ENCODE measurements at regions not wholly inside any gene's neighbourhood (a gene's known extent, or its start where the extent isn't known, plus 50 kb on each side); places are given as distances from the start of the nearest gene placed in this dataset.

DNA sequence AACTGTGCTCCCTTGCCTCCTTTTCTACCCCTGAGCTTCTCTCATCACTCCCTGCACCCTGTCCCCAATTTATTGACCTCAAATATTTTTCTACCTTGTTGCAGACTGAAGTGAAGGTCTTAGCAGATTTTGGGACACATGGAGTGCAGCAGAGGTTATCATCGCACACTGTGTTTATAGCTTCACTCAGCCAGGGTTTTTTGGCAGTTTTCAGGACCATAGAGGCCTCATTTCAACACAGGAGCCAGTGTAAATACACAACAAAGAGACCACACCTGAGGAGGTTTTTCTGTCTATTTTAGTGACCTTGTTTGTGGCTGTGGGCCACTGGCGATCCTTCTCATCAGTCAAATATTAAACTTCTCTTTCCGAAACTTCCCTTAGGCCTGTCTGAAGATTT is 457.1 kb downstream of the SPRY1 start:
- no peak for DNase-seq (ENCODE audit: low read depth)
- no peaks in the 10 kb centered on the region for H3K36me3 ChIP-seq (ENCODE audit: control insufficient read depth, insufficient read depth, low read length)
- H3K27me3 ChIP-seq (ENCODE audit: control insufficient read depth, insufficient read depth, low read length), result no peaks in the 10 kb centered on the region
- H3K4me3 ChIP-seq (ENCODE audit: low read depth, low read length), result no peak overlapping the region
- TF ChIP-seq, protein P1, sequence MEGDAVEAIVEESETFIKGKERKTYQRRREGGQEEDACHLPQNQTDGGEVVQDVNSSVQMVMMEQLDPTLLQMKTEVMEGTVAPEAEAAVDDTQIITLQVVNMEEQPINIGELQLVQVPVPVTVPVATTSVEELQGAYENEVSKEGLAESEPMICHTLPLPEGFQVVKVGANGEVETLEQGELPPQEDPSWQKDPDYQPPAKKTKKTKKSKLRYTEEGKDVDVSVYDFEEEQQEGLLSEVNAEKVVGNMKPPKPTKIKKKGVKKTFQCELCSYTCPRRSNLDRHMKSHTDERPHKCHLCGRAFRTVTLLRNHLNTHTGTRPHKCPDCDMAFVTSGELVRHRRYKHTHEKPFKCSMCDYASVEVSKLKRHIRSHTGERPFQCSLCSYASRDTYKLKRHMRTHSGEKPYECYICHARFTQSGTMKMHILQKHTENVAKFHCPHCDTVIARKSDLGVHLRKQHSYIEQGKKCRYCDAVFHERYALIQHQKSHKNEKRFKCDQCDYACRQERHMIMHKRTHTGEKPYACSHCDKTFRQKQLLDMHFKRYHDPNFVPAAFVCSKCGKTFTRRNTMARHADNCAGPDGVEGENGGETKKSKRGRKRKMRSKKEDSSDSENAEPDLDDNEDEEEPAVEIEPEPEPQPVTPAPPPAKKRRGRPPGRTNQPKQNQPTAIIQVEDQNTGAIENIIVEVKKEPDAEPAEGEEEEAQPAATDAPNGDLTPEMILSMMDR (IDR thresholded peaks at IDR 0.05; ENCODE audit: insufficient read depth, low read length, poor library complexity, severe bottlenecking), result no peak

DNA sequence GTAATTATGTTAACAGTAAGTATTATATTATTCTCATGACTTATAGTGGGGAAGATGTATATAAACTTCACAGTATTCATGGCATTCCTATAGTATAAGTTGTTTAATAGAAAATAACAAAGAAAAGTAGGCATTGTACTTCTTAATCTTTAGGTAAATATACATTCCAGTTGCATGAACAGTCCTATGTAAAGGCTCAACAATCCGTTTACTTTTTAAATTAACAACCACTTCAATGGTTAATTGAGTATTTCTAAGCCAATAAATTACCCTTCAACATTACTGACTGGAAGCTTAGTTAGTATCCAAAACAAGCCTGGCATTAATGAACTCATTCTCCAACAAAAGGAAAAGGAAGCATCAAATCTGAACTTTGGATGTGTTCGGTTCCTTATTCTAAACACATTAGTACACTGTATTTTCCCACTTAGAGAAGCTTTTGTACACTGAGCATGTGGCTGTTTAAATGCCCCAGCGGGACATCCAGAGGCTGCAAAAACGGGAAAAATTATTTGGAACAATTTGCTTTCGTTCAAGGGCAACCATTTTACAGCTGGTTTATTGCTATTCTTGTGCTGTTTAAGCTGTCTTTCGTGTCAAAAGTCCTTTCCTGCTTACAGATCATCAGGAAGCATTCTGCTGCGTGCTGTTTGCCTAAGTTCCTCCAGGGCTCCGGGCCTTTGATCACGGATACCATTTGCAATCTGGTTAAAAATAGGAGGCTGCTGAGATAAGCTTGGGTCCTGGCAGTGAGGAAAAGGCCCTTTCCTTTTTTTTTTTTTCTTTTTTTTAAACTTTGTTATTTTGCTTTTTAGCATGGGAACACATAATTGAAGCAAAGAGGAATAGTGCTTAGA is 460.3 kb downstream of the SPRY1 start:
- H3K4me3 ChIP-seq (ENCODE audit: low read depth, low read length), result no peak overlapping the region

DNA sequence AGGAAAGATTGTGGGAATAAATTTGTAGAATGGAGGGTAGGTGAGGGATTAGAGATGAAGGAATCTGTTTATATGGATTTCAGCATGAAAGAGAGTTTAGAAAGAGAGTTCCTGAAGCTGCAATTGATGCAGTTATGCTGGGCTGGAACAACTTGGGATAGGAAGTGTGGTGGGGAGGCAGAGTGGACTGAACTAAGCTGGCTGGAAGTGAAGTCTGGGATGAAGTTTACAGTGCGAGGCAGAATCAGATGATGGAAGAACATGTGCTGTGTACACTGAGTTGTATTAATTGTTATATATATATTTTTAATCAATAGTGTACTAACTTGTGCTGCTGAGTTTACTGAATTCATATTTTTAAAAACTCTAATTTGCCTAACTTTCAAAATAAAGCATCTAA is 461.9 kb downstream of the SPRY1 start:
- TF ChIP-seq, protein P1 (IDR thresholded peaks at IDR 0.05; ENCODE audit: insufficient read depth, low read length, poor library complexity, severe bottlenecking), result no peak
- no peaks in the 10 kb centered on the region for H3K27me3 ChIP-seq (ENCODE audit: control insufficient read depth, insufficient read depth, low read length)

More for the DNA sequence above, 460.3 kb downstream of the SPRY1 start:
- H3K36me3 ChIP-seq (ENCODE audit: control insufficient read depth, insufficient read depth, low read length), result no peaks in the 10 kb centered on the region
- TF ChIP-seq, protein P1 (IDR thresholded peaks at IDR 0.05; ENCODE audit: insufficient read depth, low read length, poor library complexity, severe bottlenecking), result no peak
- no peak for DNase-seq (ENCODE audit: low read depth)
- no peaks in the 10 kb centered on the region for H3K27me3 ChIP-seq (ENCODE audit: control insufficient read depth, insufficient read depth, low read length)

DNA sequence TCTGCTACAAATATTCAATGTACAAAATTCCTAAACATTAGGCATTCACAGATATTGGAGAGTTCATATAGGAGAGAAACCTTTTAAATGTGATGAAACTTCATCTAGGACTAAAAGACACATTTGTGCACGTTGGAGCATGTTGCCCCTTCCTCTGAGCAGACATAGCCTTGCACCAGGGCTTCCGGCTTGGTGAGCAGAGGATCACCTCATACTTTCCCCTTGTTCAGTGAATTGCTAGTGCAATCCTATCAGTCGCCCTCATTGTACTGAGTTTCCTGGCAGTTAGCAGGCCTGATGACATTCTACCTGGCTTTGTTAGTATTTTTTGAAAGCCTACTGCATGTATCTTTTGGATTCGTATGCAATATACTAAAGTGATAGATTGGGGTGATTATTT is 466.2 kb downstream of the SPRY1 start:
- no peak for DNase-seq (ENCODE audit: low read depth)
- H3K36me3 ChIP-seq (ENCODE audit: control insufficient read depth, insufficient read depth, low read length), result no peaks in the 10 kb centered on the region
- H3K4me3 ChIP-seq (ENCODE audit: low read depth, low read length), result no peak overlapping the region
- TF ChIP-seq, protein P1 (IDR thresholded peaks at IDR 0.05; ENCODE audit: insufficient read depth, low read length, poor library complexity, severe bottlenecking), result no peak
- H3K27me3 ChIP-seq (ENCODE audit: control insufficient read depth, insufficient read depth, low read length), result no peaks in the 10 kb centered on the region

More for the DNA sequence above, 461.9 kb downstream of the SPRY1 start:
- H3K4me3 ChIP-seq (ENCODE audit: low read depth, low read length), result no peak overlapping the region
- no peaks in the 10 kb centered on the region for H3K36me3 ChIP-seq (ENCODE audit: control insufficient read depth, insufficient read depth, low read length)
- no peak for DNase-seq (ENCODE audit: low read depth)

DNA sequence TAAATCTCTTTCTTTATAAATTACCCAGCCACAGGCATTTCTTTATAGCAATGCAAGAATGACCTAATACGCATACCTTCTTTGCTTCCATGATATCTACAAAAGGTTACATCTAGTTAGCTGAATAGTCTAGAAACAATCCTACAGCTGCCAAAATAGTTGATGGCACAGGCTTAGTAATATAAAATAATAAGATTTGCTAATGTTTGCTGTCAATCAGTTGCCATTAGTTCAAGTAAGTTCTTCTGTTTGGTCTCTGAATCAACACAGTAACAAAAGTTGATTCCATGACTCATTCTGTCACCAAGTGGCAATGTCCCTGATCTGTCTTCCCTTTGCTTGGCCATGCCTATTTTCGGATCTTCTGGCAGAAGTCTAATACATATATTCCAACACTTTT is 470.2 kb downstream of the SPRY1 start:
- Histone ChIP-seq H3K27me3 (ENCODE audit: control insufficient read depth, insufficient read depth, low read length) (no peaks in the 10 kb centered on the region), H3K36me3 (ENCODE audit: control insufficient read depth, insufficient read depth, low read length) (no peaks in the 10 kb centered on the region), H3K4me3 (ENCODE audit: low read depth, low read length) (no peak overlapping the region)
- DNase-seq (ENCODE audit: low read depth), result no peak
- TF ChIP-seq, protein P1 (IDR thresholded peaks at IDR 0.05; ENCODE audit: insufficient read depth, low read length, poor library complexity, severe bottlenecking), result no peak
